Inflammatory macrophage (primary cell): ENCODE measurements at regions not wholly inside any gene's neighbourhood (a gene's known extent, or its start where the extent isn't known, plus 50 kb on each side); places are given as distances from the start of the nearest gene placed in this dataset.
A peak's percentile ranks its signal among the peaks of the same experiment; 100 is the strongest.

Experiments
- DNase-seq, 2 donors: peaks; one replicate each; pipeline ENCODE4 v3.0.0-alpha.2; 2020 to 2022

DNA sequence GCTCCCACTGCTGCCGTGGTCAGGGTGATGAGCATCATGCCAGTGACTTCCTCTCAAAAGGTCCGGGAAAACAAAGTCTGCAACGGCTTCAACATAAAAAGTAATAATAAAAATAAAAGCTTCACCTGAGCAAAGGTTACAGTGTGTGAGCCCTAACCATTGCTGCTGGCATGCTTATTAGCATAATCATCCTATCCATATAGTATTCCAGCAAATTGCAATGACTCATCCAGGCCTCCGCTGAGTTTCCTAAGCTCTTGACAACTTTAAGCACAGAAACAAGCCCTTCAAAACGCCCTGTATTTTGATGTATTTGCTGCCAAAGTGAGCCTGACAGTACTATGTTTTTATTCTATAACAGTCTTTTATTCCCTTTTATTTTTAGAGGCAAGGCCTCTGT is 100.5 kb downstream of the AASDH start:
- no peak for DNase-seq

DNA sequence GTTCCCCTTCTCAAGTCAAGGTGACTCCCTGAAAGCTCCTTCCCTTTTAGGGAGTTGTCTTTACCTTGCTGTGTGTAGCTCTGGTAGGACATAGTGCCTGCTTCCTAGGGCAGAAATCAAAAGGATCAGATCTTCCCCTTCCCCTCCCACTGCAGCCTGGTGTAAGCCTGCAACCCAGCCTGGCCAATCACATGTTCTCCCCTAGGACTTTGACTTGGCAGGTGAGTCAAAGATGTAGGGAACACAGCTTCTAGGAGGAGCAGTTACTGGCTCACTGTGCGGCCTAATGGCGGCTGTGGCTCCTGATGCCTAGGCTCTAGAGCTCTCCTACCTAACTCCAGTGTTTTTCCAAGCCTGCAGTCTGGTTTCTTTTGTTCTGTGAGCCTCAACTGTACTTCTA is 103.9 kb downstream of the AASDH start:
- DNase-seq = no peak

DNA sequence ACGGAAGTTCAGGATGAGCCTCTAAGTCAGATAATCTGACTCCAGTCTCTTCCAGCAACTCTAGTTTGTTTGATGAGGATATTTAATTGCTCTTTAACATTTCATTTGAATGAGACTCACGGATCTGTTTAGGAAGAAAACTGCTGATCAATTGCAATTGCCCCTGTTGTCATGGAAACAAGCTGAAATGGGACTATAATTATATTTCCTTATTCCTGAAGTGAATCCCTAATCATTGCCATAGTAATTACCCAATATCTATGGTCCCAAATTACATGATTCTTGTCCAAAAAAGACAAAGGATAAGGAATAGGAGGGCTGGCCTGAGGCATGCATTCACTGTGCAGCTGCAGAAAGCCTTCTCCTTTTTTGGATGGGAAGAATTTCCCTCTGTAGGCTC is 105.3 kb downstream of the AASDH start:
- DNase-seq = no peak

DNA sequence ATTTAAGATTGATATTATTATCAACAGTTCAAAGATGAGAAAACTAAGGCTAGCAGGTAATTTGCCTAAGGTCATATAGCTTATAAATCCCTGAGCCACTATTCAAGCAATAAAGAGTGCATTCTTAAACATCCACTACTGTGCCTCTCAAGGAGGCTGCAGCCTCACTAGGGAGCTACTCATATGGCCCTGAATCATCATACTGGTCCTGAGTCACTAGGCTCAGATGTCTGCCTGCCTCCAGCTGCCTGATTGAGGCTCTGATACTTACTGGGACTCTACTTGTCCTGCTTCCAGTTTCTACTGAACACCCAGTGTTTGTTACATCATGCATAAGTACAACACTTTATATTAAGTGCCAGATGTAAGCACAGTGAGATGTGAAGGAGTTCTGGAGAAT is 110.7 kb downstream of the AASDH start:
- DNase-seq = no peak

DNA sequence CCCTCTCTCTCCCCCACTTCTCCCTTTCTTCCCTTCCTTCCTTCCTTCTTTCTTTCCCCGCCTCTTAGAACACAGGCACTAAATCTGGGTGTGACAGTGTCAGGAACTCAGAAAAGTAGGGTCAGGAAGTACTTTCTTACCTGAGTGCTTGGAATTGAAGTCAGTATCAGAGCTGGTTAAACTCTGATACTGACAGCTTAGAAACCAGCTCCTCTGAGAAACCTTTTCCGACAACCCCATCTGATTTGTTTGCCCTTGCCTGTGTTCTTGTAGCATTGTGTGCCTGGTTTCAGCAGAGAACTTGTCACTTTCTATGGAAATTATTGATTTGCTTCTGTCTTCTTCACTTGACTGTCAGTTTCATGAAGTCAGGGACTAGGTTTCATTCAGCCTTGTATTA is 113.9 kb downstream of the AASDH start:
- DNase-seq = no peak

DNA sequence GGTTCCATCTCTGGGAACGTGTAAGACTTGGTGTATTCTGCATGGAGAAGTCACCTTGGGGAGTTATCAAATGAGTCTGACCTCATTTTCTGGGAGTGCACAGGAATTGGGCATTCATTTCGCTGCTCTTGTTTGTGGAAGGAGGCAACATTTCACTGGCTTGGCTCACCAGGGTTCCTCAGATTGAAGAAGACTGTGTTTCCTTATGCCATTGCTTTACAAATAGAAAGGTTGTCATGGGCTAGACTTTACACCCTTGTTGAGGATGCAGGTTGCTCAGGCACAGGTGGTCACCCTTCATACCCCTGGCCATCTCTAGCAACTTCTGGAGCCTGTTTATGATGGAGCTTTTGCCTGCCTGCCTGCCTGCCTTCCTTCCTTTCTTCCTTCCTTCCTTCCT is 114.4 kb downstream of the AASDH start:
- no peak for DNase-seq

DNA sequence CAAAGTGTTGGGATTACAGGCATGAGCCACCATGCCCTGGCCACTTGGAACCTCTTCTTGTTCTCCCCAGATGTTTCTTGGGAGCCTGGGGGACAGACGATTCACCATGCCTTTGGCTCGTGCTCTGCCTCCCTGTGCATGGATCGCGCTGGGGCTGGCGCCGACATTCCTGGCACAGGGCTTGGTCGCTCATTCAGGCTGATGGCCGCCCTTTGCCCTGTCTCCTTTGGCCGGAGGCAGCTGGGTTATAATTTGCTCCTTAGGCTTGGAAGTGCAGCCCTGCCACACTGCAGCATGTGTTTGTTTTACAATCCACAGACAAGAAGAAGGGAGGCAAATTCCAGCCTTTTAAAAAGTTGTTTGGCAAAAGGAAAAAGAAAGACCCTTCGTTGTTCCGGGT is 115.3 kb downstream of the AASDH start:
- DNase-seq = no peak

DNA sequence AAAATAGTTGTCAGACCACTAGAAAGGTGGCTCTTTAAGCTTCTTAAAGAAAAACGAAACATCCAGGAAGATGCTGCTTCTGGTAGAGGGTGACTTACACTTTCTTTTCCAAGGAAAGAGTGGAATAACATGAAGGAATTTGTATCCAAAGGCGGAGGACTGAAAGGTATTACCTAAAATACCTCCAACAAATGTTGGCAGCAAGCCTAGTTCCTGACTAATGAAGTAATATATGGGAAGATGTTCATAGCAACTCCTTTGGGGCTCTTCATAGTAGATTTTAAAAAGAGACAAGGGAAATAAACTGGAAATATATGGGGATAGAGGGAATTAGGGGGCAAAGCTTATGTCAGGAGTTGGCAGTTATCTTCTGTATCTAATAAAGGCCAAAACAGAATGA is 116.2 kb downstream of the AASDH start:
- no peak for DNase-seq

DNA sequence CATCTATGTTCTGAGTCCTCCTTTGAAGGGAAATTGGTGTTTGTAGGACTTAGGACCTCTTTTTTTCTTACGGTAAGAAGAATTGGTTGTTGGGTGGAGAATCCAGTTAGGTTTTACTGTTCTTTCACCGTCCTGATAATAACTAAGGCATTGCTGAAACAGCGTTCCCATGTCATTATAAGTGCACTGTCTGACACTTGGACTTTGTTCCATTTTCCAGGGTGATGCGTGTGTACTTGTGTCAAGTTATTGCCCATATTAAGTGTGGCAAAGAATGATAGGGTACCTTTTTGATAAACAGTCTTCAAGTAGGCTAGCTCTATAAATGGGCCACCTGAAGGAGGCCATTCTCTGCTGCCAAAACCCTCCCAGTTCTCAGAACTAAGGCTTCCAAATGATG is 119.7 kb downstream of the AASDH start:
- DNase-seq = no peak

DNA sequence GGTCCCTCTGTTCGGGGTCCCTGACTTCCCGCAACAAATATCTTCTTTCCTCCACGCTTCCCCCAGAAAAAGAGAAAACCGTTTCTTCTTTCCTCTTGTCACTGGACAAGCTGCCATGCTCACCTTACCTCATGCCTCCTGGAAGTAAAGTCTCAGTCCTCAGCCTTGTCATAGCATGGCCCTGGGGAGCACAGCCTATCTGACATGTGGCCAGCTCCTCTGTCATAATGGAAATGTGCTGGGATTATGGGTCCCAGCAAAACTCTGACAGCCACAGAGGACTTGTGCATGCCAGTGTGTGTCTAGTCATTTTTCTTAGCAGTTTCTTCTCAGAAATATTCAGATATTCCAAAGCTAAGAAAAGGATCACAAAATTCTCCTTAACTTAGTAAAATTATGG is 122.4 kb downstream of the AASDH start:
- no peak for DNase-seq

DNA sequence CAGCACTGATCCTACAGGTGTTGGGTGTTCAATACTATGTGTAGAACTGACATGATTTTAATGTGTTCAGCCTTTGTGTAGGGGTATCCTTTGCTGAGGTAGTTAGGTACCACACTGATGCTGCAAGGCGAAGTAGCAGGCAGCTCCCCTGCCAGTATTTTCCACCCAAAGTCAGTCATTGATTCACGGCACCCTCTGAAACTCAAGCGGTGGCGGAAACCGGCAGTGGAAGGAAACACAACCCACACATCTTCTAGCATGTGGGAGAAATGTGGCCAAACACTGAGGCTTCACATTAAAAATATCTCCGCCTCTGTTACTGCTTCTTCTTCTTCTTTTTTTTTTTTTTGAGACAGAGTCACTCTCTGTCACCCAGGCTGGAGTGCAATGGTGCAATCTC is 126.3 kb downstream of the AASDH start:
- peak; percentile 66 to 80 for DNase-seq

DNA sequence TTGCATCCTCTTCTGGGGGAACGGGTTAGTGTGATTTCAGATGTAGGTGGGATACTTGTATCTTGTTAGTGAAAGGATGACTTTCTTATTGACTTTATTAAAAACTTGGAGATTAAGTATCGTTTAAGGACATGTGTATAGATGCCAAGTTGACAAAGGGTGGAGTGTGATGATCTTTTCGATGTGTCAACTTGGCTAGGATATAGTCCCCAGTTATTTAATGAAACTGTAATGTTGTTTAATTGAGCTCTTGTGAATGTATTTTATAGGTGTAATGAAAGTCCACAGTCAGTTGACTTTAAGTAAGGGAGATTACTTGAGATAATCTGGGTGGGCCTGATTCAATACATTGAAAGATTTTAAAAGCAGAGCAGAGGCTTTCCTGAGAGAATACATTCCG is 127.0 kb downstream of the AASDH start:
- no peak for DNase-seq

DNA sequence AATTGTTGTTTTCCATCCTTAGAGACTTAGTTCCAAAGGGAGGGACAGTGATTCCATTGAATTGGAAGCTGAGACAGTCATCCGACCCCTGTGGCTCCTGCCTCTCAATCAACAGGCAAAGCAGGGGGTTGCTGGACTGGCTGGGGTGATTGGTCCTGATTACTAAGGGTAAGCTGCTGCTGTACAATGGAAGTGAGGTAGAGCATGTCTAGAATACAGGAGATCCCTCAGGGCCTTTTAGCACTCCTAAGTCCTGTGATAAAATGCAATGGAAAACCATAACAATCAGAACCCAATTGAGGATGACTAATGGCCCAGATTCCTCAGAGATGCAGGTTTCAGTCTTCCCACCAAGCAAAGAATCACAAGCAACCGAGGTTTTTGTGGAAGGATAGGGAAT is 127.6 kb downstream of the AASDH start:
- no peak for DNase-seq

DNA sequence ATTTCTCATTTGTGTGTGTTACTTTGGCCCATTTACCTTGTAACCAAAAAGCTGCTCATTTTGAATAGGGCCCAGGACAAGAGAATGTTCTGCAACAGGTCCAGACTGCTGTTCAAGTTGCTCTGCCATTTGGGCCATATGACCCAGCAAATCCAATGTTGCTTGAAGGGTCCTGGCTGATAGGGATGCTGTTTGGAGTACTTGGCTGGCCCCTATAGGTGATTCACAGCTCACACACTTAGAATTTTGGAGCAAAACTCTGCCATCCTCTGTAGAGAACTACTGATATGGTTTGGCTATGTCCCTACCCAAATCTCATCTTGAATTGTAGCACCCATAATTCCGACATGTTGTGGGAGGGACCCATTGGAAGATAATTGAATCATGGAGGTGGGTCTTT is 131.5 kb downstream of the AASDH start:
- DNase-seq = no peak

DNA sequence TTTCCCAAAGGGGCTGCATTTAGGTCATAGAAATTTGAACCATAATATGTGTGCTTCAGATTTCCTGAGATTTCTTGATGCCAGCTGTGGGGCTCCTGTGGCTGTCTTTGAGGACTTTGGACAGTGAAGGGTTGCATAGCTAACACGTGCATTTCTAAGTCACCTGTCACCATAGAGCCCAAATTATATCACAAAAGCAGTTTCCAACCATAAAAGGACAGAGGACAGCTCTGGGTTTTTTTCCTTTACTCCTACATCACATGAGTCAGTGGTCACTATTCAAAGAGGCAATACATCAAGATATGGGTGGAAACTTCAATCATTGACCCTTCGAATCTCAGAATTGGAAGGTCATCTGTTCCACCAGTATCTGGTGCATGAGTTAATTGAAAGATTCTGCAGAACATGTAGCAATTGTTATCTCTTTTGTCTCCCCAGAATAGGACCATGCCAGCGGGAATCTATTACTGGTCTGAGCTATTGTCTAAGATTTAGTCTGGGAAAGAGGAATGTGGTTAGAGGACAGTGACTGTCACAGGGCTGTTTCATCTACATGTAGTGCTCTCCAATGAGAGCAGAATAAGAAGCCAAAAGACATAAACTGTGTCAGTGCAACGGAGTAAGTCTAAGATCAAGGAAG is 133.5 kb downstream of the AASDH start:
- no peak for DNase-seq

DNA sequence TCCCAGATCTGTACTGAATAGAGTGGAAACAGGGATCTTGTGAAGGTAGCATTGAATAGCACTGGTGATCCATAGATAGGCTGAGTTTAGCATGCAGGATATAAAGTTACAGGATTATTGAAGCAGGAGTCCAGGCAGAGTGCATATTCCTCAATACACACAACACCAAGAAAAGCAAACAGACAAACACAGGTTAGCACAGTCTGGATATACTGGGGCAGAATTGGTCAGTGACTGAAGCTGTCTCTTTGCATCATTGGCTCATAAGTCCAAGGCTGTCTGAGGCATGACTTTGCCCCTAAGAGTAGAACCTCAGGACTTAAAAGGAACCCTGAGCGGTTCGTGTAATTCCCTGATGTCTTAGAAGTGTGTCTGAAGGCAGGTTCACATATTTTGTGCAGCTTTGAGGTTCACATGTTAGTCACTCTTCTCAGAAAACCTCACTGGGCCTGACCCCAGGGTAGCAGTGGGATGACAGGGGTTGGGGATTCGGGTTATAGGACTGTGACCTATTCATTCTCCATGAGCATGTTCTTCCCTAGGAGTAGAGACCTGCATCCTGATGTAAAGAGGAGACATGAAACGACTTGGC is 134.6 kb downstream of the AASDH start:
- DNase-seq = no peak

DNA sequence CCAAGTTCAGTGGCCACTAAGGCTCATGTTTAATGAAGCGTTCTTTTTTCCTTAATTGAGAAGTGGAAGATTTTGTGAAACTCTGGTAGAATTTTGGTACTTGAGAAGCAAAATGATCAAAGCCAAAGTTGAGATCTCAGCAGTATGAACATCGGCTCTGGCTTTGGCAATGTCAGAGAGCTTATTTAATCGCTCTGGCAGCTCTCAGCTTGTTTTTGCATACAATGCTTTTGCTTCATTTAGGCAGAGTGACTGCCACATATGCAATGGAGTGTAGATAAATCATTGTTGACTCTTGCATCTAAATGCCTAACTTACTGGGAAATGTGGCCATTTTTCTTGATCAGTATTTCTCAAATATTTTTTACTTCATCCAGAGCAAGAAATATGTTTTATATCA is 135.7 kb downstream of the AASDH start:
- no peak for DNase-seq

DNA sequence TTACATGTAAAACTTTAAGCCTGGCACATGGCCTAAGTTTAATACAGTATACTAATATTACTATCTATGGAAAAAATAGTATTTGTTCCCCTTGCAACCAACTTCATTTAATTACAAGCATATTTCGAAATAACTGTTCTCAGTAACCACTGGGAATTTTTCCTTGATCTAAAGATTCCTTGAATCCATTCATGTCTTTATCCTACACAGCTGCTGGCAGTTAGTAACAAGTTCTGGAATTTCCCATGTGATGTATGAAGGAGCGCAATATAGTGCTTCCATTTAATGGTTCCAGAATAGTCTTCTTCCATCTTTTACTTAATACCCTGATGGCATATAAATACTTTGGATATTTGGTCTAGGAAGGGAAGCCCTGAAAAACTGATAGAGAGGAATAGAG is 136.5 kb downstream of the AASDH start:
- no peak for DNase-seq

DNA sequence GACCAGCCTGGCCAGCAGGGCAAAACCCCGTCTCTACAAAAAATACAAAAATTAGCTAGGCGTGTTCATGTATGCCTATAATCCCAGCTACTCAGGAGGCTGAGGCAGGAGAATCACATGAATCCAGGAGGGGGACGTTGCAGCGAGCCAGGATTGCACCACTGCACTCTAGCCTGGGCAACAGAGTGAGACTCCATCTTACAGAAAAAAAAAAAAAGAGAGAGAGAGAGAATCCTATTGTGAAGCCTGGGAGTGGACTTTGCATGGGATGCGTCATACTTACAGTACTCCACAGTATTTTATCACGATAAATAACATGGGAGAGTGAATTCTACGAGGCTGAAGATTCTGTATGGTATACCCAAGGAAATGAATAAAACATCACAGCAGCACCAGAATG is 139.6 kb downstream of the AASDH start:
- no peak for DNase-seq

DNA sequence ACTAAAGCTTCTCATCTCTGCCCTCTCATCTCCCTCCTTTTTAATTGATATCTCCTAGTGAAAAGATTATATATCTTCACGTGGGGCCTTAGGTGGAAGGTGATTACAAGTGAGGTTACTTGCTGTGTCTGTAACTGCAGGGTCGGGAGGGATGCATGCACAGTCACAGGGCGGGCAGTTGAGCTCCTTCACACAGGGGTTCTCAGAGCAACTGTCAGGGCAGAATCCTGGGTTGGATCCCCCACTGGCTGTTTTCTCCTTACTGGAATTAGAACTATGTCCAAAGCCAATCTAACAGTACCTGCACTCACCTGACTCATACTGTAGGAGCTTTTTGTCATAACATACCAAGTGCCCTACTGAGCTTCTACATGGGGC is 141.1 kb downstream of the AASDH start:
- DNase-seq = no peak

DNA sequence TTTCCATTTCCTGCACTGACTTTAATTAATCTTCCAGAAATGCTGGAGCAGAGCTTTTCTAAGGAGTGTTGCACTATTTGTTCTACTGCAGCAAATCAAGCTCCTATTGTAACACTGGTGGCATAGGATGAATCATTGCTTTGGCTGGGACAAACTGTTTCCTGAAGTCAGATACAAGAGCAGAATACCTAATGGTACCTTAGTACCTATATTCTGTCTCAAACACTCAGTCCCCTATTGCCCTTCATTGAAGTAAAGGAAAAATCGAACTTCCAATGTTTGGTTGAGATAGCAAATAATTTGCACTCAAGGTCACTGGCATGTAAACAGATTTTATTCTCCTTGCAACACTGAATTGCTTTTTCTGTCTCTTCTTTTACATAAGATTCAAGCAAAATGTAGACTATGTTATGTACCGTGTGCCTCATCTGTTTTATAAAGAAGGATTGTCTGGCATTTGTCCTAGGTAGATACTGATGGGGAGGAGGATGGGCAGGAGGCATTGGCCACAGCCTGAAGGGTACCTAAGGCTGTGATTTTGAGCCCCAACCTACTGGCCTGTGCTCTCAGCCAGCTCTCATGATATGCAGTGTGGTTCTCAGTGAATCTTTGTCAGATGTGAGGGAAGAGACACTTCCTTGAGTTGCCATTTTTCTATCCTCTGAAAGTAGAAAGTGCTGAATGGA is 141.6 kb downstream of the AASDH start:
- no peak for DNase-seq

DNA sequence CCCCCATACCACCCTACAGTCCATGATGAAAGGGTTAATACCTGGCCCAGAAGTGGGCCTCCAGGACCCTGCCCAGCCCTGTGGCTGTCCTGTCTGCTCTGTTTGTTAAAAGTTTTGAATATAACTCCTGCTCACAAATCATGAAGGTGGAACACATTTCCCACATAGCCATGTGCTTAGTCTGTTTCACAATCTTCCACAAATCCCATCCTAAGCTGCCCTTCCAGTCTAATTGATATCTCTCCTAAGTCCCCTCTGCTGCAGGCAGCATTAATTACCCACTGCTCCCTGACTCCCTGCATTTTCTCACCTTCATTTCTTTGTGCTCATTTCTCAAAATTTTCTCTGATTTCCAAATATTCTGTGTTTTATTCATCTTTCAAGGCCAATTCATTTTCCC is 142.6 kb downstream of the AASDH start:
- no peak for DNase-seq

DNA sequence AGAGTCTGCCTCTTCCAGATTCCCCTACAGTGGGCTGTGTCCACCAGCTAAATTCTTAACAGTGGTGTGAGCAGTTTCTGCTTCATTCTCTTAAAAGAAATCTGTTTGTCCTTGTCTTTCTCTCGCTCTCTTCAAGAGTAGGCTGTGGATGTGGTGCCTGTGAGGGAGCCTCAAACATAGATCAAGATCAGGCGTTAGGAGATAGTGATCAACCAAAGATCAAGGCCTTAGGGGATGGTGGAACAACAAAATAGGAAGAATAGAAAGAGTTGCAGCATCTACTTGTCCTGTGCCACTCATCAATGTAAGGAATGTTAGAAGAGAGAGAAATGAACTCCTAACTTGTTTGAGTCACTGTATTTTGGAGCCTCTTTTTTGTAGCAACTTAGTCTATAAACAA is 144.2 kb downstream of the AASDH start:
- DNase-seq = no peak

DNA sequence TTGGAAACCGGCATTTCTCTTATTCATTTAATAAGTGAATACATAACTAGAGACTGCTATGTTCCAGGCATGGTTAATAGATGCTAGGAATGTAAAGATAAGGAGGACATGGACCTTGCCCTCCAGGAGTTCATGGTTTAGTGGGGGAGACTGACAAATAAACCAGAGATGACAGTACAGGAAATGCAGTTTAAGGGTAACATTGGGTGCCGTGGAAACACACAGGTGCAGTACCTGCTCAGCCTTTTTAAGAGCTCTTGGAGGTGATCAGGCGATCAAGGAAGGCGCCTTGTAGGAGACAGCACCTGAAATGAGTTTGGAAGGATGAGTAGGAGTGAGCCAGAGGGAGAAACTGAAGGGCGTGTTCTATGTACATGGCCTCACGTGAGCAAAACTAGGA is 145.8 kb downstream of the AASDH start:
- no peak for DNase-seq
